GM23248 (cell line): ENCODE measurements at regions not wholly inside any gene's neighbourhood (a gene's known extent, or its start where the extent isn't known, plus 50 kb on each side); places are given as distances from the start of the nearest gene placed in this dataset.
A peak's percentile ranks its signal among the peaks of the same experiment; 100 is the strongest.

Source experiments
- DNase-seq: peaks from one replicate; pipeline ENCODE4 v3.0.0-alpha.2; 2015
- H2AFZ ChIP-seq: fragments of 200-600 bp; sonication (generic); 2 replicates; pipeline ENCODE4 v1.6.1; 2016; ENCODE audit warnings: antibody characterized with exemption
- H3F3A ChIP-seq: fragments of 200-600 bp; sonication (generic); 2 replicates; pipeline ENCODE4 v1.6.1; 2016; ENCODE audit warnings: mild to moderate bottlenecking, antibody characterized with exemption, mixed run types; ENCODE audit not compliant: insufficient read depth
- H3K27ac ChIP-seq: fragments of 200-600 bp; sonication (generic); 2 replicates; pipeline ENCODE4 v1.5.1; 2016; ENCODE audit warnings: mild to moderate bottlenecking
- H3K27me3 ChIP-seq: fragments of 200-600 bp; sonication (generic); replicated peaks from 2 replicates; pipeline ENCODE4 v1.6.1; 2016; ENCODE audit warnings: mild to moderate bottlenecking; ENCODE audit not compliant: insufficient read depth
- H3K36me3 ChIP-seq: fragments of 200-600 bp; sonication (generic); 2 replicates; pipeline ENCODE4 v1.6.1; 2016; ENCODE audit warnings: low read depth, mild to moderate bottlenecking
- H3K4me1 ChIP-seq: fragments of 200-600 bp; sonication (generic); 2 replicates; pipeline ENCODE4 v1.6.1; 2016; ENCODE audit warnings: mild to moderate bottlenecking; ENCODE audit not compliant: insufficient read depth
- H3K4me2 ChIP-seq: fragments of 200-600 bp; sonication (generic); one replicate; pipeline ENCODE4 v1.6.1; 2016; ENCODE audit warnings: mild to moderate bottlenecking; ENCODE audit not compliant: unreplicated experiment
- H3K4me3 ChIP-seq: fragments of 200-600 bp; sonication (generic); 2 replicates; pipeline ENCODE4 v1.5.1; 2016; ENCODE audit warnings: mild to moderate bottlenecking
- H3K79me2 ChIP-seq: fragments of 200-600 bp; sonication (generic); 2 replicates; pipeline ENCODE4 v1.6.1; 2016; ENCODE audit warnings: mild to moderate bottlenecking; ENCODE audit not compliant: insufficient read depth
- H3K9ac ChIP-seq: fragments of 200-600 bp; sonication (generic); 2 replicates; pipeline ENCODE4 v1.6.1; 2016; ENCODE audit warnings: mild to moderate bottlenecking
- H3K9me2 ChIP-seq: fragments of 200-600 bp; sonication (generic); 2 replicates; pipeline ENCODE4 v1.6.1; 2016; ENCODE audit warnings: mixed run types, mild to moderate bottlenecking, moderate library complexity; ENCODE audit not compliant: insufficient read depth
- H3K9me3 ChIP-seq: fragments of 200-600 bp; sonication (generic); one replicate; pipeline ENCODE4 v1.6.1; 2017; ENCODE audit warnings: low read depth
- H4K20me1 ChIP-seq: fragments of 200-600 bp; sonication (generic); 2 replicates; pipeline ENCODE4 v1.6.0; 2016; ENCODE audit not compliant: insufficient read depth
- EZH2 ChIP-seq: fragments of 200-600 bp; sonication (generic); IDR thresholded peaks from 2 replicates; pipeline ENCODE4 v1.6.1; 2018; ENCODE audit warnings: antibody characterized with exemption, mild to moderate bottlenecking; ENCODE audit not compliant: insufficient read depth, poor library complexity, severe bottlenecking
- EZH2phosphoT487 ChIP-seq: fragments of 200-600 bp; sonication (generic); IDR thresholded peaks from 2 replicates; pipeline ENCODE4 v1.6.1; 2018; ENCODE audit warnings: antibody characterized with exemption, moderate library complexity, mild to moderate bottlenecking, low read depth; ENCODE audit not compliant: insufficient read depth
- WGBS, 2 experiments: methylation state at CpG; one replicate each; pipeline ENCODE4 v1.1.6; 2015 to 2017; ENCODE audit warnings: low lambda C conversion rate in 2 of 2, low coverage in 1 of 2; ENCODE audit errors: missing lambda C conversion rate in 2 of 2; 5-methylcytosine and 5-hydroxymethylcytosine counted together
- in situ Hi-C: fragments of 300-500 bp; cut with MboI; formaldehyde crosslinking; loops from 2 replicates; pipeline ENCODE4 v1.15.0; 2020

- Histone ChIP-seq H3K4me2 (no peak overlapping the region), H3K27ac (no peak overlapping the region), H3K9me3 (no peaks in the 10 kb centered on the region), H3K4me3 (no peak overlapping the region), H3K79me2 (no peaks in the 10 kb centered on the region), H3K27me3 (no peaks in the 10 kb centered on the region), H3K4me1 (peaks cover 32% of the 10 kb centered on the region), H3K36me3 (no peaks in the 10 kb centered on the region), H2AFZ (no peak overlapping the region), H3K9me2 (no peaks in the 10 kb centered on the region), H3K9ac (no peak overlapping the region), H3F3A (peaks cover 16% of the 10 kb centered on the region; the same call in 1 of the 2 replicates), H4K20me1 (no peaks in the 10 kb centered on the region)
- TF ChIP-seq EZH2, result no peak
- no peak for TF ChIP-seq EZH2phosphoT487
- in situ Hi-C loops, result no loop called here
- 52 to 66% methylated on average over 3 of the region's 3 CpGs for WGBS, 2 experiments
- no peak for DNase-seq
Observed at GRCh38 chr22:27510024-27510423, 291.5 kb downstream of the MN1 start.

GRCh38 chr22:27512283-27512761, 289.2 kb downstream of the MN1 start:
- in situ Hi-C loops, result no loop called here
- Histone ChIP-seq H3K4me2 (peak overlapping the region; percentile 71), H2AFZ (peak overlapping the region; percentile 84), H3F3A (peaks cover 19% of the 10 kb centered on the region; the same call in 1 of the 2 replicates), H3K36me3 (no peaks in the 10 kb centered on the region), H3K79me2 (no peaks in the 10 kb centered on the region), H4K20me1 (no peaks in the 10 kb centered on the region), H3K4me1 (peaks cover 28% of the 10 kb centered on the region), H3K9me3 (no peaks in the 10 kb centered on the region), H3K27ac (peak overlapping the region; percentile 72), H3K4me3 (peak overlapping the region; percentile 50), H3K9me2 (no peaks in the 10 kb centered on the region), H3K27me3 (no peaks in the 10 kb centered on the region), H3K9ac (peak overlapping the region; percentile 48)
- WGBS, 2 experiments, result 16 to 18% methylated on average over 13 of the region's 13 CpGs
- peak; percentile 94 for DNase-seq
- TF ChIP-seq EZH2phosphoT487 (no peak), EZH2 (no peak)

GRCh38 chr22:27513021-27513420, 288.5 kb downstream of the MN1 start:
- Histone ChIP-seq H3K4me3 (0 out of 2 replicates have a peak overlapping the region, but pooled peaks have one; percentile 22), H4K20me1 (no peaks in the 10 kb centered on the region), H3F3A (peaks cover 12% of the 10 kb centered on the region; the same call in 1 of the 2 replicates), H2AFZ (peak overlapping the region; percentile 84), H3K79me2 (no peaks in the 10 kb centered on the region), H3K9me3 (no peaks in the 10 kb centered on the region), H3K27me3 (no peaks in the 10 kb centered on the region), H3K4me1 (peaks cover 22% of the 10 kb centered on the region), H3K9ac (peak overlapping the region; percentile 48), H3K36me3 (no peaks in the 10 kb centered on the region), H3K27ac (peak overlapping the region; percentile 72), H3K9me2 (no peaks in the 10 kb centered on the region), H3K4me2 (peak overlapping the region; percentile 71)
- TF ChIP-seq EZH2 (no peak), EZH2phosphoT487 (no peak)
- in situ Hi-C loops, result no loop called here
- WGBS, 2 experiments, result 49 to 50% methylated on average over 2 of the region's 2 CpGs
- DNase-seq, result no peak

- in situ Hi-C loops, result no loop called here
- H4K20me1 ChIP-seq, result no peaks in the 10 kb centered on the region
- H2AFZ ChIP-seq, result no peak overlapping the region
- H3K4me1 ChIP-seq, result peaks cover 16% of the 10 kb centered on the region
- no peaks in the 10 kb centered on the region for H3K9me3 ChIP-seq
- no peaks in the 10 kb centered on the region for H3K9me2 ChIP-seq
- H3F3A ChIP-seq, result peaks cover 12% of the 10 kb centered on the region; the same call in 1 of the 2 replicates
- H3K4me2 ChIP-seq, result no peak overlapping the region
- 69 to 70% methylated on average over 9 of the region's 9 CpGs for WGBS, 2 experiments
- H3K36me3 ChIP-seq, result no peaks in the 10 kb centered on the region
- no peaks in the 10 kb centered on the region for H3K27me3 ChIP-seq
- TF ChIP-seq EZH2 (no peak), EZH2phosphoT487 (no peak)
- H3K9ac ChIP-seq, result no peak overlapping the region
- no peak for DNase-seq
- H3K79me2 ChIP-seq, result no peaks in the 10 kb centered on the region
- no peak overlapping the region for H3K4me3 ChIP-seq
- no peak overlapping the region for H3K27ac ChIP-seq
Observed at GRCh38 chr22:27514601-27515523, 286.7 kb downstream of the MN1 start.
